SJCRH30 (cell line): ENCODE measurements at regions not wholly inside any gene's neighbourhood (a gene's known extent, or its start where the extent isn't known, plus 50 kb on each side); places are given as distances from the start of the nearest gene placed in this dataset.

Source experiments
- DNase-seq, 2 experiments: peaks; one replicate each; pipeline ENCODE4 v3.0.0-alpha.2; 2015 to 2020
- H3K27ac ChIP-seq: fragments of 250-450 bp; sonication (Bioruptor Pico); 2 replicates; pipeline ENCODE4 v1.5.1; 2020; ENCODE audit warnings: mild to moderate bottlenecking, moderate library complexity
- H3K27me3 ChIP-seq: fragments of 250-450 bp; sonication (Bioruptor Pico); 2 replicates; pipeline ENCODE4 v1.5.1; 2020; ENCODE audit warnings: mild to moderate bottlenecking, moderate library complexity
- H3K36me3 ChIP-seq: fragments of 250-450 bp; sonication (Bioruptor Pico); 2 replicates; pipeline ENCODE4 v1.5.1; 2020; ENCODE audit warnings: mild to moderate bottlenecking, moderate library complexity
- H3K4me1 ChIP-seq: fragments of 250-450 bp; sonication (Bioruptor Pico); 2 replicates; pipeline ENCODE4 v1.5.1; 2020; ENCODE audit warnings: mild to moderate bottlenecking, moderate library complexity
- H3K4me3 ChIP-seq: fragments of 250-450 bp; sonication (Bioruptor Pico); 2 replicates; pipeline ENCODE4 v1.5.1; 2020; ENCODE audit warnings: mild to moderate bottlenecking, moderate library complexity
- H3K9me3 ChIP-seq: fragments of 250-450 bp; sonication (Bioruptor Pico); replicated peaks from 2 replicates; pipeline ENCODE4 v1.5.1; 2020; ENCODE audit warnings: mild to moderate bottlenecking, moderate library complexity

GRCh38 chr7:124497176-124497575 is 268.4 kb downstream of the GPR37 start:
- Histone ChIP-seq H3K27me3 (no peaks in the 10 kb centered on the region), H3K36me3 (no peaks in the 10 kb centered on the region), H3K27ac (no peak overlapping the region), H3K4me1 (0 out of 2 replicates have a peak, but pooled peaks cover 3% of the 10 kb centered on the region), H3K9me3 (no peaks in the 10 kb centered on the region), H3K4me3 (no peak overlapping the region)
- peak in 1 of 2 experiments; percentile 11 for DNase-seq

- Histone ChIP-seq H3K4me3 (peak overlapping the region; percentile 14), H3K36me3 (no peaks in the 10 kb centered on the region), H3K9me3 (no peaks in the 10 kb centered on the region), H3K4me1 (peaks cover 12% of the 10 kb centered on the region), H3K27ac (peak overlapping the region; percentile 44; the same call in 1 of the 2 replicates), H3K27me3 (no peaks in the 10 kb centered on the region)
- DNase-seq, result peak; percentile 48 to 69
Observed at GRCh38 chr7:124489925-124490324, 275.7 kb downstream of the GPR37 start.

- DNase-seq, result no peak
- no peaks in the 10 kb centered on the region for H3K27me3 ChIP-seq
- no peaks in the 10 kb centered on the region for H3K36me3 ChIP-seq
- no peak overlapping the region for H3K4me3 ChIP-seq
- peaks cover 12% of the 10 kb centered on the region for H3K4me1 ChIP-seq
- H3K27ac ChIP-seq, result peak overlapping the region; percentile 44; the same call in 1 of the 2 replicates
- H3K9me3 ChIP-seq, result no peaks in the 10 kb centered on the region
Observed at GRCh38 chr7:124489082-124489819, 276.3 kb downstream of the GPR37 start.

- H3K9me3 ChIP-seq, result no peaks in the 10 kb centered on the region
- H3K36me3 ChIP-seq, result no peaks in the 10 kb centered on the region
- no peak overlapping the region for H3K4me3 ChIP-seq
- no peaks in the 10 kb centered on the region for H3K27me3 ChIP-seq
- no peaks in the 10 kb centered on the region for H3K4me1 ChIP-seq
- no peak for DNase-seq
- no peak overlapping the region for H3K27ac ChIP-seq
Observed at GRCh38 chr7:124482229-124482628, 283.4 kb downstream of the GPR37 start.

GRCh38 chr7:124480821-124481290 is 284.7 kb downstream of the GPR37 start:
- no peak overlapping the region for H3K27ac ChIP-seq
- H3K27me3 ChIP-seq, result no peaks in the 10 kb centered on the region
- no peaks in the 10 kb centered on the region for H3K9me3 ChIP-seq
- no peaks in the 10 kb centered on the region for H3K36me3 ChIP-seq
- no peak overlapping the region for H3K4me3 ChIP-seq
- no peaks in the 10 kb centered on the region for H3K4me1 ChIP-seq
- no peak for DNase-seq

- Histone ChIP-seq H3K4me3 (no peak overlapping the region), H3K36me3 (no peaks in the 10 kb centered on the region), H3K4me1 (no peaks in the 10 kb centered on the region), H3K27ac (no peak overlapping the region), H3K9me3 (no peaks in the 10 kb centered on the region), H3K27me3 (no peaks in the 10 kb centered on the region)
- no peak for DNase-seq
Observed at GRCh38 chr7:124480036-124480820, 285.4 kb downstream of the GPR37 start.

- H3K4me1 ChIP-seq, result no peaks in the 10 kb centered on the region
- no peak overlapping the region for H3K27ac ChIP-seq
- no peak for DNase-seq
- H3K27me3 ChIP-seq, result no peaks in the 10 kb centered on the region
- no peaks in the 10 kb centered on the region for H3K9me3 ChIP-seq
- H3K4me3 ChIP-seq, result no peak overlapping the region
- H3K36me3 ChIP-seq, result no peaks in the 10 kb centered on the region
Observed at GRCh38 chr7:124462249-124462648, 303.3 kb downstream of the GPR37 start.

- no peak overlapping the region for H3K4me3 ChIP-seq
- no peaks in the 10 kb centered on the region for H3K4me1 ChIP-seq
- no peaks in the 10 kb centered on the region for H3K27me3 ChIP-seq
- H3K27ac ChIP-seq, result no peak overlapping the region
- no peaks in the 10 kb centered on the region for H3K9me3 ChIP-seq
- no peaks in the 10 kb centered on the region for H3K36me3 ChIP-seq
- DNase-seq, result no peak
Observed at GRCh38 chr7:124460555-124460954, 305.0 kb downstream of the GPR37 start.

GRCh38 chr7:124460056-124460450 is 305.5 kb downstream of the GPR37 start:
- no peak overlapping the region for H3K4me3 ChIP-seq
- no peak overlapping the region for H3K27ac ChIP-seq
- H3K9me3 ChIP-seq, result no peaks in the 10 kb centered on the region
- no peak for DNase-seq
- no peaks in the 10 kb centered on the region for H3K4me1 ChIP-seq
- H3K27me3 ChIP-seq, result no peaks in the 10 kb centered on the region
- H3K36me3 ChIP-seq, result no peaks in the 10 kb centered on the region

- Histone ChIP-seq H3K4me1 (no peaks in the 10 kb centered on the region), H3K9me3 (no peaks in the 10 kb centered on the region), H3K27ac (no peak overlapping the region), H3K36me3 (no peaks in the 10 kb centered on the region), H3K4me3 (no peak overlapping the region), H3K27me3 (no peaks in the 10 kb centered on the region)
- DNase-seq, result no peak
Observed at GRCh38 chr7:124459101-124460055, 306.2 kb downstream of the GPR37 start.

- H3K36me3 ChIP-seq, result no peaks in the 10 kb centered on the region
- no peak overlapping the region for H3K27ac ChIP-seq
- no peak overlapping the region for H3K4me3 ChIP-seq
- no peak for DNase-seq
- H3K27me3 ChIP-seq, result no peaks in the 10 kb centered on the region
- no peaks in the 10 kb centered on the region for H3K4me1 ChIP-seq
- H3K9me3 ChIP-seq, result no peaks in the 10 kb centered on the region
Observed at GRCh38 chr7:124457841-124458240, 307.8 kb downstream of the GPR37 start.

GRCh38 chr7:124456286-124456685 is 309.3 kb downstream of the GPR37 start:
- Histone ChIP-seq H3K27ac (no peak overlapping the region), H3K27me3 (no peaks in the 10 kb centered on the region), H3K9me3 (no peaks in the 10 kb centered on the region), H3K4me3 (no peak overlapping the region), H3K4me1 (no peaks in the 10 kb centered on the region), H3K36me3 (no peaks in the 10 kb centered on the region)
- DNase-seq, result no peak

- Histone ChIP-seq H3K27ac (no peak overlapping the region), H3K4me3 (no peak overlapping the region), H3K9me3 (no peaks in the 10 kb centered on the region), H3K27me3 (no peaks in the 10 kb centered on the region), H3K4me1 (peaks cover 16% of the 10 kb centered on the region), H3K36me3 (no peaks in the 10 kb centered on the region)
- DNase-seq, result no peak
Observed at GRCh38 chr7:124452186-124452585, 313.4 kb downstream of the GPR37 start.

GRCh38 chr7:124449896-124450295 is 315.7 kb downstream of the GPR37 start:
- Histone ChIP-seq H3K9me3 (no peaks in the 10 kb centered on the region), H3K4me3 (no peak overlapping the region), H3K27me3 (no peaks in the 10 kb centered on the region), H3K4me1 (peaks cover 16% of the 10 kb centered on the region), H3K36me3 (no peaks in the 10 kb centered on the region), H3K27ac (peak overlapping the region; percentile 14; the same call in 1 of the 2 replicates)
- peak; percentile 7 to 44 for DNase-seq
